Osteoblast (primary cell): ENCODE measurements at regions not wholly inside any gene's neighbourhood (a gene's known extent, or its start where the extent isn't known, plus 50 kb on each side); places are given as distances from the start of the nearest gene placed in this dataset.
A peak's percentile ranks its signal among the peaks of the same experiment; 100 is the strongest.
"Not testable (repeated sequence)": the region's sequence is repeated elsewhere in the genome, so short reads cannot be mapped to it uniquely, and the experiment has no call there.

Source experiments
- DNase-seq: peaks from one replicate; pipeline ENCODE4 v3.0.0; 2011; ENCODE audit warnings: low spot score, mixed read lengths; ENCODE audit not compliant: insufficient read length; ENCODE audit errors: missing footprints
- H2AFZ ChIP-seq: 2 replicates; pipeline ENCODE4 v1.6.0; 2011; ENCODE audit warnings: mild to moderate bottlenecking, low read length
- H3K27ac ChIP-seq: 2 replicates; pipeline ENCODE4 v1.5.1; 2011; ENCODE audit warnings: mild to moderate bottlenecking, low read depth, low read length, moderate library complexity
- H3K27me3 ChIP-seq: 2 replicates; pipeline ENCODE4 v1.6.0; 2012; ENCODE audit warnings: mild to moderate bottlenecking, control low read depth, inconsistent platforms, low read length, moderate library complexity; ENCODE audit not compliant: insufficient read depth
- H3K36me3 ChIP-seq: 2 replicates; pipeline ENCODE4 v1.5.1; 2011; ENCODE audit warnings: mild to moderate bottlenecking, low read length, control low read depth, moderate library complexity; ENCODE audit not compliant: insufficient read depth
- H3K4me1 ChIP-seq: 2 replicates; pipeline ENCODE4 v1.5.1; 2011; ENCODE audit warnings: mild to moderate bottlenecking, low read length, control low read depth, moderate library complexity; ENCODE audit not compliant: insufficient read depth
- H3K4me2 ChIP-seq: 2 replicates; pipeline ENCODE4 v1.6.0; 2011; ENCODE audit warnings: mild to moderate bottlenecking, low read length; ENCODE audit not compliant: insufficient read depth
- H3K4me3 ChIP-seq: fragments of 200-600 bp; sonication (generic); 3 replicates; pipeline ENCODE4 v1.5.1; 2012; ENCODE audit warnings: mild to moderate bottlenecking, low read length, inconsistent platforms; ENCODE audit not compliant: insufficient read depth
- H3K79me2 ChIP-seq: 2 replicates; pipeline ENCODE4 v1.6.0; 2012; ENCODE audit warnings: mild to moderate bottlenecking, low read length, control low read depth, inconsistent platforms; ENCODE audit not compliant: insufficient read depth
- H3K9me3 ChIP-seq: 2 replicates; pipeline ENCODE4 v1.5.1; 2011; ENCODE audit warnings: low read depth, low read length, control low read depth
- H4K20me1 ChIP-seq: 2 replicates; pipeline ENCODE4 v1.6.0; 2012; ENCODE audit warnings: mild to moderate bottlenecking, low read length, control low read depth; ENCODE audit not compliant: insufficient read depth
- CTCF ChIP-seq: IDR thresholded peaks from 2 replicates; pipeline ENCODE4 v1.5.1; 2011; ENCODE audit warnings: mild to moderate bottlenecking, low read depth, low read length, moderate library complexity; ENCODE audit errors: extremely low read depth

- H3K27ac ChIP-seq, result no peak overlapping the region
- no peaks in the 10 kb centered on the region for H3K9me3 ChIP-seq
- H3K4me3 ChIP-seq, result no peak overlapping the region
- H4K20me1 ChIP-seq, result no peaks in the 10 kb centered on the region
- H2AFZ ChIP-seq, result no peak overlapping the region
- H3K79me2 ChIP-seq, result no peaks in the 10 kb centered on the region
- TF ChIP-seq CTCF, result no peak
- no peaks in the 10 kb centered on the region for H3K27me3 ChIP-seq
- no peaks in the 10 kb centered on the region for H3K36me3 ChIP-seq
- H3K4me1 ChIP-seq, result no peaks in the 10 kb centered on the region
- peak; percentile 27 for DNase-seq
- H3K4me2 ChIP-seq, result no peak overlapping the region
Measured at GRCh38 chr14:39592116-39592789, 160.0 kb upstream of the FBXO33 start.

GRCh38 chr14:39589882-39590281, 157.6 kb upstream of the FBXO33 start:
- not testable (repeated sequence) for DNase-seq, H3K4me2 ChIP-seq, H2AFZ ChIP-seq, H3K36me3 ChIP-seq, H3K4me1 ChIP-seq, H3K4me3 ChIP-seq, H3K27ac ChIP-seq, H3K27me3 ChIP-seq, H4K20me1 ChIP-seq, H3K9me3 ChIP-seq, H3K79me2 ChIP-seq

- no peak for DNase-seq
- H3K79me2 ChIP-seq, result no peaks in the 10 kb centered on the region
- no peak overlapping the region for H2AFZ ChIP-seq
- no peak overlapping the region for H3K27ac ChIP-seq
- no peaks in the 10 kb centered on the region for H3K27me3 ChIP-seq
- no peak overlapping the region for H3K4me3 ChIP-seq
- no peaks in the 10 kb centered on the region for H3K36me3 ChIP-seq
- TF ChIP-seq CTCF, result no peak
- no peaks in the 10 kb centered on the region for H3K9me3 ChIP-seq
- H3K4me1 ChIP-seq, result no peaks in the 10 kb centered on the region
- H4K20me1 ChIP-seq, result no peaks in the 10 kb centered on the region
- no peak overlapping the region for H3K4me2 ChIP-seq
Measured at GRCh38 chr14:39582028-39582654, 149.9 kb upstream of the FBXO33 start.

GRCh38 chr14:39581474-39581873, 149.2 kb upstream of the FBXO33 start:
- no peaks in the 10 kb centered on the region for H3K27me3 ChIP-seq
- H3K36me3 ChIP-seq, result no peaks in the 10 kb centered on the region
- TF ChIP-seq CTCF, result peak; percentile 16
- no peaks in the 10 kb centered on the region for H3K9me3 ChIP-seq
- no peak overlapping the region for H3K4me3 ChIP-seq
- H3K4me2 ChIP-seq, result no peak overlapping the region
- H3K27ac ChIP-seq, result no peak overlapping the region
- DNase-seq, result no peak
- no peaks in the 10 kb centered on the region for H3K4me1 ChIP-seq
- no peaks in the 10 kb centered on the region for H3K79me2 ChIP-seq
- H4K20me1 ChIP-seq, result no peaks in the 10 kb centered on the region
- no peak overlapping the region for H2AFZ ChIP-seq
